T47D (cell line): ENCODE measurements at regions not wholly inside any gene's neighbourhood (a gene's known extent, or its start where the extent isn't known, plus 50 kb on each side); places are given as distances from the start of the nearest gene placed in this dataset.
"Not testable (repeated sequence)": the region's sequence is repeated elsewhere in the genome, so short reads cannot be mapped to it uniquely, and the experiment has no call there.

Experiments used
- DNase-seq, 2 experiments: peaks; one replicate each; pipeline versions ENCODE4 v3.0.0 to v3.0.0-alpha.2; 2011 to 2012; ENCODE audit warnings: low read depth in 1 of 2, low spot score in 1 of 2
- JUND ChIP-seq: IDR thresholded peaks from 2 replicates; pipeline ENCODE4 v1.6.1; 2012; ENCODE audit warnings: low read depth
- in situ Hi-C: cut with HindIII; loops from 2 replicates; pipeline ENCODE4 v1.10.0; 2016; ENCODE audit warnings: low sequenced_read_pairs, low pct_unique_long_range_greater_than_20kb

DNA sequence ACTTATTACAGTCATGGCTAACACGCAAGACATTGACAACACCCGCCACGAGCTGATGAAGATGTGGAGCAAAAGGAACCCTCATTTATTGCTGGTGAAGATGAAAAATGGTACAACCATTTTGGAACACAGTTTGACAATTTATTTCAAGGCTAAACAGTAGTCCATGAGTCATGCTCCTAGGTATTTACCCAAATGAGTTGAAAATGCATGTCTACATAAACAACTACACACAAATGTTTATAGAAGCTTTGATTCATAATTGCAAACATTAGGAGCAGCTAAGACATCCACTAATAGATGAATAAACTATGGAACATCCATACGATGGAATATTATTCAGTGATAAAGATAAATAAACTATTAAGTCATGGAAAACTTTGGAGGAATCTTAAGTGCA, 580.1 kb downstream of the RAPGEF2 start:
- in situ Hi-C loops = no loop called here
- DNase-seq = no peak
- TF ChIP-seq JUND = no peak

DNA sequence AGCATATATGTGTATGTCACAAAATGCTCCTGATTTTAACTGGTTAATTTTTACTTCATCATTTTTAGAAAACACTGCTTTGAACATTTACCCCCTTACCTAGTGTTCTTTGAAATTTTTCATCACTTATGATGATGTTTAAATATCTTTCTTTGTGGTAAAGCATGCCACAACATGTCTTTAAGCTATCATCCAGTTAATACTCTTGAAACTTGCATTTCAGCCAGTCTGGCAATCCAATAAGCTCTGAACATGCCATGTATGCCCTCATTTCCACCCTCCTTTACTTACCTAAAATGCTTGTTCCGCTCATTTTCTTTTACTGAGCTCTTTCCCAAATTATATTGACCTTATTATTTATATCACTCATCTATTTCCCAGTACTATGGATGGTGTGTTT, 581.2 kb downstream of the RAPGEF2 start:
- TF ChIP-seq JUND = no peak
- DNase-seq = no peak
- in situ Hi-C loops = no loop called here

DNA sequence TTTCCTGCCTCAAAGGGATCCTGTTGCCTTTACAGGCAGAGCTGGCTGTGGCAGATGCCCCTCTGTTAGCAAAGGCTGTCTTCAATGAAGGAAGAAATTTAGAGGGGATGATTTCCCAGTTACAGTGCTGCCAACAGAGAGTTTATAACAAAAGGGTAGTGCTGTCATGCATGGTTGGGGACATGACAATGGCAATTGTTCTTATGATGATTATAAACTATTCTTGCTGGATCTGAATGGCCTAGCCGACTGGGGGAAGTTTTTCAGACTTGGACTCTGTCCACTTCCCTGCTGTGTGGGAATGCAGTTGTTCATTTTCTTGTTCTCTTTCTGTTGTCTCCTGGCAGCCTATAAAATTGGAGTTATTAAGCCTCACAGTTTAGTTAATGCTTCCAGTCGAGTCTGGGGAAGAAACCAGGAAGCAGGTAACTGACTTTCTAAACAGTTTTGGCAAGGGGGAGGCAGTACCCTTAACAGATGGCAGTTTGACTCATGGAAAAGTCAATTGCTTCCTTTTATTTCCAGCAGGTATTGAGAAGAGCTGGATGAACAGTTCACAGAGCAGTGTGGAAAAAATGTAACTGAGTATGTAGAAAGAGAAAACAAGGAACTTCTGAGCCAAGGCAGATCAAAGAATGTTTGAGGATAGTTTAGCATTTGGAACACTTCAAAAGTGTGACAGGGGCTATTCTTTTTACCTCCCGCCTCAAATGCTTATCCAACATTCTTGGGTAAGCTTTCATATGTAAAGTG, 582.6 kb downstream of the RAPGEF2 start:
- in situ Hi-C loops = no loop called here
- TF ChIP-seq JUND = no peak
- DNase-seq = peak in 1 of 2 experiments; percentile 32

DNA sequence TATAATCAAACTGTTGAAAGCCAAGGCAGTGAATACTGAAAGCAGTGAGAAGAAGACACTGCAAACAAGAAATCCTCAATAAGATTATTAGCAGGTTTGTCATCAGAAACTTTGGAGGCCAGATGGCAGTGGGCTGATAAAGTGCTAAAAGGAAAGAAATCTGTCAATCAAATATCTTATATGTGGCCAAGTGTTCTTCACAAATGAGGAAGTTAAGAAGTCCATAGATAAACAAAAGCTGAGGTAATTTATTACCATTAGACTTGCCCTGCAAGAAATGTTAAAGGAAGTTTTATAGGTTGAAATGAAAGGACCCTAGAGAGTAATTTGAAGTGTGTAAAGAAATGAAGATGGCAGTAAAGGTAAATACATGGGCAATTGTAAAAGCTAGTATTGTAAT, 586.6 kb downstream of the RAPGEF2 start:
- DNase-seq = no peak
- TF ChIP-seq JUND = no peak
- in situ Hi-C loops = no loop called here

DNA sequence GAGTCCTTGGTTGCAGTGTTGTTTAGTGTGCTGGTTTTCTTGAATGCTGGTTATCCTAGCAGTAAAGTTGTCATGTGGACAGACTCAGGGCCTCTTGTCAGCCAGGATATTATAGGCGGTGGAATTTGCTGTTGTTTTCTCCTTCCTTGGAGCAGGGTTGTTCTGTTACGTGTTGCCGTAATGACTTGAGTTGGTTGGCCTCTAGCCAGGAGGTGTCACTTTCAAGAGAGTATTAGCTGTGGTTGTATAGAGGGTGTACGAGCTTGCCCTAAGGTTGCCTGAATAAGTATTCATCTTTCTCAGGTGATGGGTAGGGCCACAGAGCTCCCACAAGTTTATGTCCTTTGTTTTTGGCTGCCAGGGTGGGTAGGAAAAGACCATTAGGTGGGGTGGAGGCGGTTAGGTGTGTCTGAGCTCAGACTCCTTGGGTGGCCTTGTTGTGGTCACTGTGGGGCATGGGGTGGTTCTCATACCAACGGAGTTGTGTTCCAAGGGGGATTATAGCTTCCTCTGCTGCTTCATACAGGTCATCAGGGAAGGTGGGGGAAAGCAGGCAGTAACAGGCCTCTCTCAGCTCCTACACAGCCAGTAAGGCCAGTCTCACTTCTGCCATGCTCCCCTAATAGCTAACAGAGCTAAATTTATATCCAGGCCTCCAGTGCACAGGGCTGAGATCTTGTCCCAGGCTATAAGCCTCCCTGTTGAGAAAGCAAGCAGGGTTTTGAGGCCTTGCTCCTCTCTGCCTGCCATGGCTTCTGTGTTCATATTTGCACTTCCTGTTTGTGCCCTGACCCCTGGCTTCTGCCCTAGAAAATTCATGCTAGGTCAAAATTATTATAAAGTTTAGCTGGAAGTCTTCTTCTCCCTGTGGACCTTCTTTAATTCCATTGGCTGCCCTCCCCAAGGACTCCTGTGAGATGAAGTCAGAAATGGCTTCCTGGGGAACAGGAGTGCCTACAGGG, 594.7 kb downstream of the RAPGEF2 start:
- no peak for DNase-seq
- in situ Hi-C loops = no loop called here
- TF ChIP-seq JUND = no peak

DNA sequence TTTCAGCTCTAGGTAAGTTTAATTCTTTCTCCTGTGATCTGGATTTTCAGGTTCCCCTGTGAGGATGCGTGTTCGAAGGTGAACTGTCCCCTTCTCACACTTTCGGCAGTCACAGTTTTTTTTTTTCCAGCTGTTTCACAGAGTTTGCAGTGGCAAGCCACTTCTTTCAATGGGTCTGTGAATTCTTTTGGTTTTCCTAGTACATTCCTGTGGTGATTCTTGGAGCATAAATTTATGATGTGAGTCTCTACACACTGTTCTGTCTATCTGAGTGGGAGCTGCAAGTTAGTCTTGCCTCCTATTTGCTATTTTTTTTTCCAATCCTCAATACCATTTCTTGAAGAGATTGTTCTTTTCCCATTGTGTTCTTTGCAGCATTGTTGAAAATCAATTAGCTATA, 595.5 kb downstream of the RAPGEF2 start:
- TF ChIP-seq JUND = no peak
- DNase-seq = no peak
- in situ Hi-C loops = no loop called here

DNA sequence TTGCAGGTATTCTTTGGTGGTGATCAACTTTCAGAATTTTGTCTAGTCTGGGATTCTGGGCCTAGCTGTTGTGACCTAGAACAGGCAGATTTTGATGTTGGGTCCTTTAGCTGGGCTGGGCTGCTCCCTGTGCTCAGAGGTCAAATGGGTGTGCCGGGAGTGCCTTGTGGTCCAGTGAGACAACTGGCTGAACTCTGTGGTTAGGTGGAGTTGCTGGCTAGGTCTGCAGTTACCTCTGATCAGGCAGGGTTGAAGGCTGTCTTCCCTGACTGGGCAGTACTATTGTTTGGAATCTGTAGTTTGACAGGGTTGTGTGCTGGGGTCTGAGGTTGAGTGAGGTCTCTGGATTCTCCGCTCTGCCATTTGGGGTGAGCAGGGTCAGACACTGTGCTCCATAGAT, 599.3 kb downstream of the RAPGEF2 start:
- in situ Hi-C loops = no loop called here
- DNase-seq = no peak
- no peak for TF ChIP-seq JUND

DNA sequence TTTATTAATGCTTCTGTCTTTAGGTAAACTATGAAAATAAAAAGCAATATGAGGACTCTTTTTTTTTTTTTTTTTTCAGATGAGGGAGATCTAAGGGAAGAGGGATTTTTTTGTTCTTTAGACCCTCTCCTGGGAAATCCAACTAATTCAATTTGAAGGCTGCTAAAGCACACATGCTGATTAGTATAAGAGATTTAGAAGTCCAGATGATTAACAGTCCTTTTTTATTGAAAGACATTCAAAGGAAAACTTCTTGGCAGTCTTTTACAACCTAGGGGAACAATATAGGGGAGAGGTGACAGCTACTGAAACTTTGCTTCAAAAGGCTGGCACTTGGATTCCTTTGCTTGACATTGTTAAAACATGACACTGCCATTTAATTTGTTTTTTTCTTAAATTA, 602.5 kb downstream of the RAPGEF2 start:
- TF ChIP-seq JUND = no peak
- no peak for DNase-seq
- in situ Hi-C loops = no loop called here

DNA sequence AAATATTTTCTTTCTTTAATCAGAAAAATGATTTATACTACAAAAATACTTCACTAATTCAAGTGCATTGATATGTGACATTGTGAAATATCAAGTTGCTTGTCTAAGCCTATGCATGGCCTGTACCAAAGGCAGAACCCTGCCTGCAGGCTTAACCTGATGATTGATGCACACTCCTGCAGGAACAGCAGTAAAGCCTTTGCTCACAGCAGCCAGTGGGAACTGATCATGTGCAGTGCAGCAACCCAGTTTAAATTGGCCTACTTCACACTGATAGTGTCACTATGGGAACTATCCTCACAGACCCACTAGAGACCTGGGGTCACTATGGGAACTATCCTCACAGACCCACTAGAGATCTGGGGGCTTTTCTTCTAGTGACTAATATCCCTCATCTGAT, 603.8 kb downstream of the RAPGEF2 start:
- DNase-seq = no peak
- in situ Hi-C loops = no loop called here
- TF ChIP-seq JUND = no peak

DNA sequence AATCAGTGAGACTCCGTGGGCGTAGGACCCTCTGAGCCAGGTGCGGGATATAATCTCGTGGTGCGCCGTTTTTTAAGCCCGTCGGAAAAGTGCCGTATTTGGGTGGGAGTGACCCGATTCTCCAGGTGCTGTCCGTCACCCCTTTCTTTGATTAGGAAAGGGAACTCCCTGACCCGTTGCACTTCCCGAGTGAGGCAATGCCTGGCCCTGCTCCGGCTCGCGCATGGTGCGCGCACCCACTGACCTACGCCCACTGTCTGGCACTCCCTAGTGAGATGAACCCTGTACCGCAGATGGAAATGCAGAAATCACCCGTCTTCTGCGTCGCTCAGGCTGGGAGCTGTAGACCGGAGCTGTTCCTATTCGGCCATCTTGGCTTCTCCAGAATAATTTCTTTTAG, 612.3 kb downstream of the RAPGEF2 start:
- in situ Hi-C loops, DNase-seq: not testable (repeated sequence)

DNA sequence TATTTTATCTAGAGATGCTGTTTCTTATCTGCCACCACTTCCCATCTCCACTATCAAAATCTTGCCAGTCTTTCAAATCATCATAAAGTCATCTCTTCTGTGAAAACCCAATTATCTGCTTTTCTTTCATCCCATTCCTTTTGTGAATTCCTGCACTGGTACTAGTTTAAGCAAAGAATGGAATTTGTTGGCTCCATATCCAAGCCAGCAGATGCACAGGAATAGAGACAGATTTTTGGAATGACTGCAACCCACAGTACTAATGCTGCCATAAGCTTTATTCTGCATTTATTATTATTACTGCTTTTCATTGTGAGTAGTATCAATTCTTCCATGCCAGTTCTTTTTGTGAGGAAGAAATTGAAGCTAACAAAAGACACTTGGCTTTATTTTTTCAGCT, 616.7 kb downstream of the RAPGEF2 start:
- no peak for TF ChIP-seq JUND
- in situ Hi-C loops = no loop called here
- no peak for DNase-seq

DNA sequence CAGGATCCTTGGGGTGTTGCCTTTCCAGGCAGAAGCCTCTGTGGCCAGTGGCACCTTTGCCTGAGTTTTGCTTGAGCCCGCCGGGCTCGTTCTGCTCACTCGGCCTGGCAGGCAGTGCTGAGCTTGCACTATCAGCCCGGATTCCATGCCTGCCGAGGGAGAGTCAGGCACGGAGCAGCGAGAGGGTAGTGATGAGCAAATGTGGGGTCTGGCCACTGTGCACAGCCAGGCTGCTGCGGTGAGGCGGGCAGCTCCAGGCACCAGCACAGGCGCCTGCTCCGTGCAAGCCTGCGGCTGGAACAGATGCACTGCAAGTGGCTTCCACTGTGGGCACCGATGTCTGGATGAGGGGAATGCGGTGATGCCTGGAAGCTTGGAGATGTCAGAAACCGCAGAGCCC, 619.2 kb downstream of the RAPGEF2 start:
- in situ Hi-C loops = no loop called here
- TF ChIP-seq JUND = no peak
- DNase-seq = no peak

DNA sequence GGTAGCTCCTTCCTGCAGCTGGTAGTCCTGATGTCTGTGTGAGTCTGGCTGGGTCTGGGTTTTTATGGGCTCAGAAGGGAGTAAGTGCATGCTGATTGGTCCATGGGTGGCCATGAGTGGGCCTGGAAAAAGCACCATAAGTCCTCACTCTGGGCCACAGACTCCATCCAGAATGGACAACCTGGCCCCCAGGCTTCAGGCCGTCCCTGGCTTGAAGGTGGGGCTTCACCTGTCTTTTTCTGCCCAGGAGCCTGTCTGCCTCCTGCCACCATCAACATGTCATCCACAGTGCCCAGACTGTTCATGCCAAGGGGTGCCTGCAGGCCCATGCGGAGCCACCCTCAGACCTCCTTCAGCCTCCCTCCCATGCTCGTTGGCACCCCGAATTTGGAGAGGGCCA, 620.0 kb downstream of the RAPGEF2 start:
- in situ Hi-C loops = no loop called here
- no peak for DNase-seq
- TF ChIP-seq JUND = no peak
